ENCODE measurements at regions not wholly inside any gene's neighbourhood (a gene's known extent, or its start where the extent isn't known, plus 50 kb on each side); places are given as distances from the start of the nearest gene placed in this dataset.

- DNase-seq, result no peak
Observed at GRCh38 chr4:56286763-56287162, 100.5 kb downstream of the AASDH start.

GRCh38 chr4:56283375-56283774, 103.9 kb downstream of the AASDH start:
- DNase-seq, result no peak

GRCh38 chr4:56282004-56282403, 105.3 kb downstream of the AASDH start:
- DNase-seq, result no peak

GRCh38 chr4:56276547-56276946, 110.7 kb downstream of the AASDH start:
- no peak for DNase-seq

- no peak for DNase-seq
Observed at GRCh38 chr4:56273391-56273790, 113.9 kb downstream of the AASDH start.

GRCh38 chr4:56272927-56273326, 114.4 kb downstream of the AASDH start:
- DNase-seq, result no peak

- no peak for DNase-seq
Observed at GRCh38 chr4:56272003-56272402, 115.3 kb downstream of the AASDH start.

- DNase-seq, result no peak
Observed at GRCh38 chr4:56271131-56271530, 116.2 kb downstream of the AASDH start.

- no peak for DNase-seq
Observed at GRCh38 chr4:56267558-56267957, 119.7 kb downstream of the AASDH start.

GRCh38 chr4:56264873-56265272, 122.4 kb downstream of the AASDH start:
- DNase-seq, result no peak

- peak; percentile 3 for DNase-seq
Observed at GRCh38 chr4:56261027-56261426, 126.3 kb downstream of the AASDH start.

GRCh38 chr4:56260320-56260719, 127.0 kb downstream of the AASDH start:
- DNase-seq, result no peak

- no peak for DNase-seq
Observed at GRCh38 chr4:56259655-56260054, 127.6 kb downstream of the AASDH start.

GRCh38 chr4:56255820-56256219, 131.5 kb downstream of the AASDH start:
- DNase-seq, result no peak

GRCh38 chr4:56253666-56254305, 133.5 kb downstream of the AASDH start:
- DNase-seq, result no peak

- no peak for DNase-seq
Observed at GRCh38 chr4:56252561-56253152, 134.6 kb downstream of the AASDH start.

- no peak for DNase-seq
Observed at GRCh38 chr4:56251556-56251955, 135.7 kb downstream of the AASDH start.

- DNase-seq, result no peak
Observed at GRCh38 chr4:56250776-56251175, 136.5 kb downstream of the AASDH start.

- DNase-seq, result no peak
Observed at GRCh38 chr4:56247646-56248045, 139.6 kb downstream of the AASDH start.

- DNase-seq, result no peak
Observed at GRCh38 chr4:56246233-56246610, 141.1 kb downstream of the AASDH start.

GRCh38 chr4:56245547-56246232, 141.6 kb downstream of the AASDH start:
- DNase-seq, result no peak

- no peak for DNase-seq
Observed at GRCh38 chr4:56244681-56245080, 142.6 kb downstream of the AASDH start.

- no peak for DNase-seq
Observed at GRCh38 chr4:56243107-56243506, 144.2 kb downstream of the AASDH start.

- DNase-seq, result no peak
Observed at GRCh38 chr4:56241500-56241899, 145.8 kb downstream of the AASDH start.
